CD14-positive monocyte (primary cell): ENCODE measurements at regions not wholly inside any gene's neighbourhood (a gene's known extent, or its start where the extent isn't known, plus 50 kb on each side); places are given as distances from the start of the nearest gene placed in this dataset.

Source experiments
- DNase-seq, 3 donors: peaks; one replicate each; pipeline ENCODE4 v3.0.0-alpha.2; 2011 to 2022
- H2AFZ ChIP-seq: 2 replicates; pipeline ENCODE4 v1.6.0; 2012; ENCODE audit warnings: mild to moderate bottlenecking, low read depth, low read length, inconsistent platforms; ENCODE audit not compliant: insufficient read depth, poor library complexity, severe bottlenecking
- H3K27ac ChIP-seq, 2 donors: 1 replicate in 1 of 2; 2 replicates in 1 of 2; pipeline ENCODE4 v1.5.1; 2012 to 2013; ENCODE audit warnings: low read length in 2 of 2, control low read depth in 1 of 2, inconsistent platforms in 1 of 2, low read depth in 1 of 2, mild to moderate bottlenecking in 1 of 2
- H3K27me3 ChIP-seq, 2 donors: one replicate each; pipeline versions ENCODE4 v1.6.0 to v1.6.1; 2011 to 2013; ENCODE audit warnings: low read length in 2 of 2; ENCODE audit not compliant: control insufficient read depth in 2 of 2, insufficient read depth in 2 of 2
- H3K36me3 ChIP-seq, 2 donors: replicated peaks in 1 of 2; 1 replicate in 1 of 2; 2 replicates in 1 of 2; pipeline versions ENCODE4 v1.5.1 to v1.6.1; 2012 to 2013; ENCODE audit warnings: low read length in 2 of 2, control low read depth in 1 of 2, inconsistent platforms in 1 of 2, mild to moderate bottlenecking in 1 of 2; ENCODE audit not compliant: insufficient read depth in 2 of 2, control insufficient read depth in 1 of 2
- H3K4me1 ChIP-seq, 2 donors: 1 replicate in 1 of 2; 2 replicates in 1 of 2; pipeline versions ENCODE4 v1.5.1 to v1.6.1; 2012 to 2013; ENCODE audit warnings: low read length in 2 of 2, control low read depth in 1 of 2, inconsistent platforms in 1 of 2, mild to moderate bottlenecking in 1 of 2, moderate library complexity in 1 of 2; ENCODE audit not compliant: insufficient read depth in 2 of 2, control insufficient read depth in 1 of 2
- H3K4me2 ChIP-seq: replicated peaks from 2 replicates; pipeline ENCODE3; 2012; ENCODE audit warnings: low read length, moderate library complexity, mild to moderate bottlenecking; ENCODE audit not compliant: poor library complexity, severe bottlenecking; ENCODE audit errors: extremely low read depth
- H3K4me3 ChIP-seq, 3 experiments: fragments of 200-600 bp in 1 of 3; sonication (generic) in 1 of 3; replicated peaks in 1 of 3; 1 replicate in 2 of 3; 2 replicates in 1 of 3; pipeline ENCODE4 v1.5.1; 2011 to 2013; ENCODE audit warnings: low read length in 3 of 3, mild to moderate bottlenecking in 3 of 3, control low read depth in 2 of 3, low read depth in 2 of 3, inconsistent platforms in 1 of 3, moderate library complexity in 1 of 3
- H3K79me2 ChIP-seq: 2 replicates; pipeline ENCODE4 v1.6.0; 2012; ENCODE audit warnings: mild to moderate bottlenecking, control low read depth, inconsistent platforms, low read length, moderate library complexity; ENCODE audit not compliant: insufficient read depth
- H3K9ac ChIP-seq: 2 replicates; pipeline ENCODE4 v1.6.0; 2017; ENCODE audit warnings: low read length, mild to moderate bottlenecking; ENCODE audit not compliant: insufficient read depth, poor library complexity, severe bottlenecking
- H3K9me3 ChIP-seq, 2 donors: replicated peaks in 1 of 2; 1 replicate in 1 of 2; 2 replicates in 1 of 2; pipeline versions ENCODE4 v1.5.1 to v1.6.1; 2012 to 2013; ENCODE audit warnings: low read length in 2 of 2, control low read depth in 1 of 2; ENCODE audit not compliant: control insufficient read depth in 1 of 2, insufficient read depth in 1 of 2
- H4K20me1 ChIP-seq: 2 replicates; pipeline ENCODE4 v1.6.0; 2012; ENCODE audit warnings: mild to moderate bottlenecking, low read length, control low read depth, moderate library complexity; ENCODE audit not compliant: insufficient read depth
- H3K27ac Mint-ChIP-seq, 7 donors: one replicate each; pipeline ENCODE4 v1.8.0; 2020; ENCODE audit warnings: mild to moderate bottlenecking in 7 of 7, mixed read lengths in 7 of 7, moderate library complexity in 6 of 7, inconsistent platforms in 2 of 7
- H3K27me3 Mint-ChIP-seq, 3 donors: one replicate each; pipeline ENCODE4 v1.8.0; 2021 to 2022; ENCODE audit warnings: low read depth in 3 of 3, mild to moderate bottlenecking in 3 of 3, mixed read lengths in 3 of 3, moderate library complexity in 3 of 3, inconsistent platforms in 1 of 3
- H3K36me3 Mint-ChIP-seq, 2 donors: one replicate each; pipeline ENCODE4 v1.8.0; 2020; ENCODE audit warnings: mixed read lengths in 2 of 2, inconsistent platforms in 1 of 2, mild to moderate bottlenecking in 1 of 2
- H3K4me1 Mint-ChIP-seq: one replicate; pipeline ENCODE4 v1.8.0; 2020; ENCODE audit warnings: mild to moderate bottlenecking, mixed read lengths
- H3K4me3 Mint-ChIP-seq, 2 donors: one replicate each; pipeline ENCODE4 v1.8.0; 2020; ENCODE audit warnings: mild to moderate bottlenecking in 2 of 2, mixed read lengths in 2 of 2, moderate library complexity in 1 of 2
- H3K9me3 Mint-ChIP-seq, 7 donors: one replicate each; pipeline ENCODE4 v1.8.0; 2020 to 2022; ENCODE audit warnings: mixed read lengths in 7 of 7, mild to moderate bottlenecking in 6 of 7, moderate library complexity in 6 of 7, inconsistent platforms in 2 of 7
- CTCF ChIP-seq: fragments of 200-600 bp; IDR thresholded peaks from one replicate; pipeline ENCODE4 v1.8.0; 2022; ENCODE audit warnings: antibody characterized with exemption, mild to moderate bottlenecking
- WGBS: methylation state at CpG from one replicate; pipeline ENCODE4 v1.1.5; 2013; ENCODE audit warnings: missing lambda C conversion rate; ENCODE audit not compliant: insufficient coverage; 5-methylcytosine and 5-hydroxymethylcytosine counted together
- intact Hi-C, 2 donors: fragments of 100-400 bp; cut with micrococcal nuclease; formaldehyde crosslinking; loops; one replicate each; pipeline versions ENCODE4 v1.15.0 to v1.15.1; 2023

- Mint-ChIP-seq H3K4me1 (no peaks in the 10 kb centered on the region), H3K27me3 (no peaks in the 10 kb centered on the region), H3K36me3 (no peaks in the 10 kb centered on the region), H3K9me3 (peaks cover 0 to 10% (median 8%) of the 10 kb centered on the region in 7 donors), H3K27ac (no peak overlapping the region), H3K4me3 (no peak overlapping the region)
- Histone ChIP-seq H3K4me2 (no peak overlapping the region), H3K79me2 (no peaks in the 10 kb centered on the region), H3K4me3 (no peak overlapping the region), H3K36me3 (no peaks in the 10 kb centered on the region), H3K9me3 (peaks cover 5 to 14% of the 10 kb centered on the region in 2 donors), H2AFZ (no peak overlapping the region), H3K27ac (no peak overlapping the region), H3K9ac (no peak overlapping the region), H3K4me1 (no peaks in the 10 kb centered on the region), H3K27me3 (no peaks in the 10 kb centered on the region), H4K20me1 (no peaks in the 10 kb centered on the region)
- no peak for DNase-seq
- WGBS, result no CpG with 5 or more reads among the region's 1 CpG
- no peak for TF ChIP-seq CTCF
- intact Hi-C loops, result no loop called here
These were observed 744.5 kb upstream of the C9orf72 start for GRCh38 chr9:28317745-28318144.

- H3K27me3 Mint-ChIP-seq, result no peaks in the 10 kb centered on the region
- no peak overlapping the region for H2AFZ ChIP-seq
- peaks cover 4 to 14% of the 10 kb centered on the region in 2 donors for H3K9me3 ChIP-seq
- H3K4me3 Mint-ChIP-seq, result no peak overlapping the region
- no peaks in the 10 kb centered on the region for H3K4me1 Mint-ChIP-seq
- H3K9ac ChIP-seq, result no peak overlapping the region
- no peaks in the 10 kb centered on the region for H3K36me3 ChIP-seq
- no CpG with 5 or more reads among the region's 1 CpG for WGBS
- H3K4me3 ChIP-seq, result no peak overlapping the region
- intact Hi-C loops, result no loop called here
- H3K9me3 Mint-ChIP-seq, result peaks cover 0 to 9% (median 8%) of the 10 kb centered on the region in 7 donors
- H3K79me2 ChIP-seq, result no peaks in the 10 kb centered on the region
- no peak overlapping the region for H3K27ac ChIP-seq
- no peaks in the 10 kb centered on the region for H4K20me1 ChIP-seq
- no peak for TF ChIP-seq CTCF
- H3K36me3 Mint-ChIP-seq, result no peaks in the 10 kb centered on the region
- no peaks in the 10 kb centered on the region for H3K4me1 ChIP-seq
- H3K4me2 ChIP-seq, result no peak overlapping the region
- no peak overlapping the region for H3K27ac Mint-ChIP-seq
- DNase-seq, result no peak
- H3K27me3 ChIP-seq, result no peaks in the 10 kb centered on the region
These were observed 745.2 kb upstream of the C9orf72 start for GRCh38 chr9:28318515-28318914.
